Mesodermal cell (in vitro differentiated cells): ENCODE measurements at regions not wholly inside any gene's neighbourhood (a gene's known extent, or its start where the extent isn't known, plus 50 kb on each side); places are given as distances from the start of the nearest gene placed in this dataset.

Experiments used
- H3K27ac ChIP-seq: 2 replicates; pipeline ENCODE4 v1.7.0; 2013; ENCODE audit warnings: mild to moderate bottlenecking, low read depth, low read length, moderate library complexity; ENCODE audit not compliant: severe bottlenecking
- H3K36me3 ChIP-seq: 2 replicates; pipeline ENCODE4 v1.7.1; 2013; ENCODE audit warnings: mild to moderate bottlenecking, low read length, moderate library complexity; ENCODE audit not compliant: control insufficient read depth, insufficient read depth
- H3K4me1 ChIP-seq: one replicate; pipeline ENCODE4 v1.7.1; 2013; ENCODE audit warnings: mild to moderate bottlenecking, low read length; ENCODE audit not compliant: insufficient read depth, control insufficient read depth, poor library complexity, severe bottlenecking
- H3K4me3 ChIP-seq: 2 replicates; pipeline ENCODE4 v1.7.0; 2013; ENCODE audit warnings: low read length, control low read depth, mild to moderate bottlenecking; ENCODE audit not compliant: insufficient read depth, poor library complexity, severe bottlenecking; ENCODE audit errors: extremely low read depth
- H3K9me3 ChIP-seq: 2 replicates; pipeline ENCODE4 v1.7.1; 2013; ENCODE audit warnings: mild to moderate bottlenecking, low read length, moderate library complexity; ENCODE audit not compliant: control insufficient read depth
- WGBS, 2 experiments: methylation state at CpG; one replicate each; pipeline ENCODE4 v1.1.5; 2013; ENCODE audit warnings: missing lambda C conversion rate in 2 of 2; ENCODE audit not compliant: insufficient coverage in 2 of 2; 5-methylcytosine and 5-hydroxymethylcytosine counted together

- no peak overlapping the region for H3K27ac ChIP-seq
- no peak overlapping the region for H3K4me3 ChIP-seq
- no peaks in the 10 kb centered on the region for H3K36me3 ChIP-seq
- WGBS, 2 experiments, result 85 to 88% methylated on average over 5 of the region's 6 CpGs
- H3K9me3 ChIP-seq, result peaks cover 5% of the 10 kb centered on the region
- H3K4me1 ChIP-seq, result no peaks in the 10 kb centered on the region
These were observed 50.4 kb upstream of the RNF32 start for GRCh38 chr7:156590212-156590611.

GRCh38 chr7:156589808-156590207, 50.8 kb upstream of the RNF32 start:
- Histone ChIP-seq H3K27ac (no peak overlapping the region), H3K36me3 (no peaks in the 10 kb centered on the region)

DNA sequence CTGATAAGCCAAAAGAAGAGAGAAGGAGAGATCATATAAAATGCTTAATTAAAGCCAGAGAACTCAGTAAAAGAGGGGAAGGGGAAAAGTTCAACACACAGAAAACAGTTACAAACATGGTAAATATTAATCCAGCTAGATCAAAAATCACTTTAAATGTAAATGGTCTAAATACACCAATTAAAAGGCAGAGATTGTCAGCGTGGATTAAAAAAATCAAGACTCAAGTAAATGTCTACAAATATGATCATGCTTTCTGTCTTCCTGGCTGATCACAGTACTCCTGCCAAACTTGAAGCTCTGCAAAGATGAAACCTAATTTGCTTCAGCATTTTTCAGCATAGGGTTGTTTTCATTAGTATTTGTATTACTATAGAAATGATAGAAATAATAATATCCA, 54.6 kb upstream of the RNF32 start:
- H3K4me1 ChIP-seq, result no peaks in the 10 kb centered on the region
- no peak overlapping the region for H3K27ac ChIP-seq
- H3K4me3 ChIP-seq, result no peak overlapping the region
- no peaks in the 10 kb centered on the region for H3K36me3 ChIP-seq
- H3K9me3 ChIP-seq, result no peaks in the 10 kb centered on the region
- 71% methylated on average over 1 of the region's 1 CpG; no CpG with 5 or more reads in 1 of the 2 experiments for WGBS, 2 experiments

More at GRCh38 chr7:156589808-156590207, 50.8 kb upstream of the RNF32 start:
- no peak overlapping the region for H3K4me3 ChIP-seq
- 86% methylated on average over 2 of the region's 2 CpGs; no CpG with 5 or more reads in 1 of the 2 experiments for WGBS, 2 experiments
- H3K9me3 ChIP-seq, result peaks cover 5% of the 10 kb centered on the region
- H3K4me1 ChIP-seq, result no peaks in the 10 kb centered on the region

- WGBS, 2 experiments, result 7 to 14% methylated on average over 3 of the region's 6 CpGs
- Histone ChIP-seq H3K9me3 (no peaks in the 10 kb centered on the region), H3K36me3 (no peaks in the 10 kb centered on the region), H3K27ac (no peak overlapping the region), H3K4me1 (no peaks in the 10 kb centered on the region), H3K4me3 (no peak overlapping the region)
These were observed 55.4 kb upstream of the RNF32 start for GRCh38 chr7:156585025-156585648.

DNA sequence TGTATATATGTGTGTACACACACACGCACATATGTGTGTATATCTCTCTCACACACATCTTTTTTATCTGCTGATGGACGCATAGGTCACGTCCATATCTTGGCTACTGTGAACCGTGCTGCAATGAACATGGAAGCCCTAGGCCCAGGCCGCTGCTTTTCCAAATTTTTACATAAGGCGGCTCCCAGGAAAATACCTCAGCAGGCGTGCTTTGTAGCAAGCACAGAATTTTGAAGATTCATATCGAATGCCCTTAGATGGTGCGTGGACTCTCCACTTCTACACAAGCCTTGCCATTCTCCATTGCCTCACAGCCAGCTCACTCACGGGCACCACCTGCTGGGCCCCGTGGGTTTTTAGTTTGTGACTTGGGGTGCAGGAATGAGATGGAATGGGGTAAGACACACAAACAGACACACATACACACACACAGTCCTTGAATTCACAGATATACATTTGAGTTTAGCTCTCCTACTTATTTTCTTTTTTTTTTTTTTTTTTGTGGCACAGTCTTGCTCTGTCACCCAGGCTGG, 57.9 kb upstream of the RNF32 start:
- Histone ChIP-seq H3K27ac (no peak overlapping the region), H3K9me3 (no peaks in the 10 kb centered on the region), H3K4me1 (no peaks in the 10 kb centered on the region), H3K4me3 (no peak overlapping the region), H3K36me3 (no peaks in the 10 kb centered on the region)
- WGBS, 2 experiments, result 89 to 96% methylated on average over 8 to 9 of the region's 11 CpGs

DNA sequence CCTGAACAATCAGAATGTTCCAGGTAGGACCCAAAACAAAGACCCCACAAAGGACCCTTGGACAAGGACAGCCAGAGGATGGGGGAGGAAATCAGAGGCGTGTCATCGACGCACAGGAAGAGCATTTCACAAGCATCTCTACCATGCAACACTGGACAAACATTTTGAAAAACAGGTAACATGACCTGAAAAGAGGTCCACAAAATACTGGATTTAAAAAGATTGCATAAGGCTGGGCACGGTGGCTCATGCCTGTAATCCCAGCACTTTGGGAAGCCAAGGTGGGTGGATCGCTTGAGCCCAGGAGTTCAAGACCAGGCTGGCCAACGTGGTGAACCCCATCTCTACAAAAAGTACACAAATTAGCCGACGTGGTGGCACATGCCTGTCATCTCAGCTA, 60.5 kb upstream of the RNF32 start:
- WGBS, 2 experiments, result 89% methylated on average over 3 to 8 of the region's 8 CpGs
- H3K4me3 ChIP-seq, result no peak overlapping the region
- no peaks in the 10 kb centered on the region for H3K4me1 ChIP-seq
- no peaks in the 10 kb centered on the region for H3K36me3 ChIP-seq
- H3K9me3 ChIP-seq, result no peaks in the 10 kb centered on the region
- H3K27ac ChIP-seq, result no peak overlapping the region

GRCh38 chr7:156579566-156579965, 61.0 kb upstream of the RNF32 start:
- H3K27ac ChIP-seq, result no peak overlapping the region
- H3K4me3 ChIP-seq, result no peak overlapping the region
- no peaks in the 10 kb centered on the region for H3K9me3 ChIP-seq
- H3K4me1 ChIP-seq, result no peaks in the 10 kb centered on the region
- 66 to 81% methylated on average over 5 to 7 of the region's 8 CpGs for WGBS, 2 experiments
- H3K36me3 ChIP-seq, result no peaks in the 10 kb centered on the region

DNA sequence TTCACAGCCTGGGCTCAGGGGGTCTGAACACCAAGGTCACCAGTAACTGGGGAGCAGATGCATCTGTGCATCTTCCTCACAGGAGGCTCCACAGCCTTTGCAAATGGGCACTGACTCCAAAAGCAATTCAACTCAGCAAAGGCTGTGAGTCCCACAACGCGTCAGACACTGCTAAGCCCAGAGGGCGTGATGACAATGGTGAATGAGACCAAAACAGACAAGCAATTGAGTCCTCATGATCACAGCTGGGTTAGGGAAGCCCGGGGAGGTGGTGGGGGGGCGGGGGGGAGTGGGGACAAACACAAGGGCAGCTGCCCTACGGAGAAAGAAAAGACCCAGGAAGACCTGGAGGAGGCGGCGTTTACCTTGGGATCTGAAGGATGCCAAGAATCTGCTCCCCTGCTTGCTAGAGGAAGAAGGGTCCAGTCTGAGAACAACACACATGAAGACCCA, 61.6 kb upstream of the RNF32 start:
- WGBS, 2 experiments, result 55 to 81% methylated on average over 2 to 6 of the region's 8 CpGs
- Histone ChIP-seq H3K4me3 (no peak overlapping the region), H3K27ac (no peak overlapping the region), H3K36me3 (no peaks in the 10 kb centered on the region), H3K9me3 (no peaks in the 10 kb centered on the region), H3K4me1 (no peaks in the 10 kb centered on the region)

GRCh38 chr7:156578578-156578940, 62.0 kb upstream of the RNF32 start:
- no peak overlapping the region for H3K4me3 ChIP-seq
- WGBS, 2 experiments, result 91 to 94% methylated on average over 19 to 23 of the region's 23 CpGs
- H3K36me3 ChIP-seq, result no peaks in the 10 kb centered on the region
- H3K9me3 ChIP-seq, result no peaks in the 10 kb centered on the region
- H3K4me1 ChIP-seq, result no peaks in the 10 kb centered on the region
- H3K27ac ChIP-seq, result no peak overlapping the region

DNA sequence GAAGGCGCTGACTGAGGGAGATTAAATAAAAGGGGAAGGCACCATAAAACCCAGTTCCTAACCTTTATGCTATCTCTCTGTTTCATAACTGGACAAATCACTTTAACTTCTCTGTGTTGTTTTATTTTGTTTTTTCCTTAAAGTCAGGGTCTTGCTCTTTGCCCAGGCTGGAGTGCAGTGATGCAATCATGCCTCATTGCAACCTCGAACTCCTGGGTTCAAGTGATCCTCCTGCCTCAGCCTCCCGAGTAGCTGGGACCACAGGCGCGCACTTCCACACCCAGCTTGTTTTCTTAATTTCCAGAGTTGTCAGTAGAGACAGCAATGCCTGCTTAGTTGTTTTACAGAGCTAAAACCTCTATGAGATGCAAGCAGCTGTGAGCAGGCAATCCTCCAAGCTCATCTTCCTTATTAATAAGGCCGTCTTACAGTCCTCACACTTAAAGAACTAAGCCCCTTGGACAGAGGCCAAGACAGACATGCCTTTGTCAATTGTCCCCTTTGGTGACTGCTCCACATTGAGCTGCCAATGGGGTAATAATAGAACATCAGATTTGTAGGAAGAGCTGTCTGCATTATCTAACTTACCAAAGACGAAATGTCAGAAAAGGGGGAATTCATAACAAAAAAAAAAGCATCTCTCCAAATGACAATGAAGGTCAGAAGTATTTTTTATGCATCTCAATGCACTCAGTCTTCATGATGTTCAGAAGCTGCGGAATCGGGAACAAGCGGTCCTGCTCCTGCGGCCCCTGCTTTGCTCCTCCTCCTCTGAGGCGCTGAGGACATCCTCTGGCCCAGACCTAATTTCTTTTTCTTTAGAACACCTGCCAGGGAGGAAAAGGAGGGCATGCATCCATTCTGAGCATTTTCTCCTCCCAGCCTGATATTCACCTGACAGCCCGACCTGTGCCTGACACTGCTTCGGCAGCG, 62.7 kb upstream of the RNF32 start:
- no peak overlapping the region for H3K4me3 ChIP-seq
- H3K36me3 ChIP-seq, result no peaks in the 10 kb centered on the region
- WGBS, 2 experiments, result 79 to 85% methylated on average over 5 to 13 of the region's 15 CpGs
- no peaks in the 10 kb centered on the region for H3K9me3 ChIP-seq
- H3K4me1 ChIP-seq, result no peaks in the 10 kb centered on the region
- no peak overlapping the region for H3K27ac ChIP-seq
